HFF-Myc (cell line): ENCODE measurements at regions not wholly inside any gene's neighbourhood (a gene's known extent, or its start where the extent isn't known, plus 50 kb on each side); places are given as distances from the start of the nearest gene placed in this dataset.

Experiments used
- DNase-seq: peaks from one replicate; pipeline ENCODE4 v3.0.0-alpha.2; 2011; ENCODE audit warnings: low read depth; ENCODE audit errors: extremely low read depth
- H3K4me3 ChIP-seq: replicated peaks from 2 replicates; pipeline ENCODE4 v1.5.1; 2011; ENCODE audit warnings: low read depth, mild to moderate bottlenecking, control low read depth, low read length
- TF ChIP-seq, protein P1 (sequence below): IDR thresholded peaks from 2 replicates; pipeline ENCODE4 v1.5.1; 2012; ENCODE audit warnings: mild to moderate bottlenecking, low read depth, low read length, control low read depth; ENCODE audit errors: missing control alignments

DNA sequence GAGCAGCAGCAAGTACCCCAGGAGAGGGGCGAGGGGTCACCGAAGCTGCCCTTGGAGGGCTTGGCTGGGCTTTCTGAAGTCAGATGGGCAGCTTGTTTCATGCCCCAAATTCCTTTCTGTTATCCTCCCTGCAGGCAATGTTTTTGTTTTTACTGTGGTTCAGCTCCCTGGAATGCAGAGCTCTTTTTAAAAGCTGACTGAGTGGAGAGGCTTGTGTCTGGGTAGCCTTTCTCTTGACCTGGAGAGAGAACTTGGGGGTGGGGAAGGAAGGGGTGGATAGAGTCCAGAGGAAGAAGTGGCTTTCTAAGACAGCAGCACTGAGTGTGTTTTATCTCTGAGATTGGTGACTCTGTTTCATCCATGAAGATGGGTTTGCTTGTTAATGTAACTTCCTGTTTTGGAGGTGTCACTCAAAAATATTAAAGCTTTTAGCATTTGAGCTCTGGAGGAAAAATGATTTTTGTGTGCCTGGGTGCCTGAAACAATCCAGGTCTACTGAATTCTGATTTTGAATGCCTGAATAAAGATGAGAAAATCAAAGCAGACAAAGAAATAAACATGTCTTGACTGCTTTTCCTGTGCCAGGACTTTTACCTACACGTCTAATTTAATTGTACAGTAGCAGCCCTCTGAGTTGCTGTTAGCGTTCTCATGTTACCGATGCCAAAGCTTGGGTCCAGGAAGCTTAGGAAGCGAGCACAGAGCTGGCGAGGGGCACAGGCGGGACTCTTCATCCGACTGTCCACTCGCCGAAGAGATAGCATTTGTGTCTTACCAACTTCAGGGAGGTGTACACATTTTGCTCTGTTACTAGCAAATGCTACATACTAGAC, 78.2 kb upstream of the EEF1E1 start:
- no peak overlapping the region for H3K4me3 ChIP-seq
- peak; percentile 24 for DNase-seq
- TF ChIP-seq, protein P1, sequence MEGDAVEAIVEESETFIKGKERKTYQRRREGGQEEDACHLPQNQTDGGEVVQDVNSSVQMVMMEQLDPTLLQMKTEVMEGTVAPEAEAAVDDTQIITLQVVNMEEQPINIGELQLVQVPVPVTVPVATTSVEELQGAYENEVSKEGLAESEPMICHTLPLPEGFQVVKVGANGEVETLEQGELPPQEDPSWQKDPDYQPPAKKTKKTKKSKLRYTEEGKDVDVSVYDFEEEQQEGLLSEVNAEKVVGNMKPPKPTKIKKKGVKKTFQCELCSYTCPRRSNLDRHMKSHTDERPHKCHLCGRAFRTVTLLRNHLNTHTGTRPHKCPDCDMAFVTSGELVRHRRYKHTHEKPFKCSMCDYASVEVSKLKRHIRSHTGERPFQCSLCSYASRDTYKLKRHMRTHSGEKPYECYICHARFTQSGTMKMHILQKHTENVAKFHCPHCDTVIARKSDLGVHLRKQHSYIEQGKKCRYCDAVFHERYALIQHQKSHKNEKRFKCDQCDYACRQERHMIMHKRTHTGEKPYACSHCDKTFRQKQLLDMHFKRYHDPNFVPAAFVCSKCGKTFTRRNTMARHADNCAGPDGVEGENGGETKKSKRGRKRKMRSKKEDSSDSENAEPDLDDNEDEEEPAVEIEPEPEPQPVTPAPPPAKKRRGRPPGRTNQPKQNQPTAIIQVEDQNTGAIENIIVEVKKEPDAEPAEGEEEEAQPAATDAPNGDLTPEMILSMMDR: no peak

DNA sequence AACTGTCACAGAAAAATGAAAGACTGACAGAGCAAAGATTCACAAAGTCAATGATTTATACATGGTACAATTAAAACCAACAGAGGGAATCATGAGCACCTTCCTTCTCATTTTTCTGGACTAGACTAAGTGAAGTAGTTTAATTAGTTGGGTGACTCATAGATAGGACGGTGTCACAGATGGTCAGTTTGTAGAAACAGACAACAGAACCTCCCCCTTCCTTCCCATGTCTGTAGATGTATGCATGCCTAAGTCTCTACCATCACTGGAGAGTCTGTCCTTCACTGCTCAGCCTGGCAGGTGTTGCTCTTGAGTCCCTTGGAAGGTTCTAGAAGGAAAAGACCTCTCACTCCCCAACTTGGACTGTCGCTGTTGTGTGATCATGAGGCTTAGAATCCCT, 75.4 kb upstream of the EEF1E1 start:
- TF ChIP-seq, protein P1: no peak
- no peak for DNase-seq
- H3K4me3 ChIP-seq: no peak overlapping the region

DNA sequence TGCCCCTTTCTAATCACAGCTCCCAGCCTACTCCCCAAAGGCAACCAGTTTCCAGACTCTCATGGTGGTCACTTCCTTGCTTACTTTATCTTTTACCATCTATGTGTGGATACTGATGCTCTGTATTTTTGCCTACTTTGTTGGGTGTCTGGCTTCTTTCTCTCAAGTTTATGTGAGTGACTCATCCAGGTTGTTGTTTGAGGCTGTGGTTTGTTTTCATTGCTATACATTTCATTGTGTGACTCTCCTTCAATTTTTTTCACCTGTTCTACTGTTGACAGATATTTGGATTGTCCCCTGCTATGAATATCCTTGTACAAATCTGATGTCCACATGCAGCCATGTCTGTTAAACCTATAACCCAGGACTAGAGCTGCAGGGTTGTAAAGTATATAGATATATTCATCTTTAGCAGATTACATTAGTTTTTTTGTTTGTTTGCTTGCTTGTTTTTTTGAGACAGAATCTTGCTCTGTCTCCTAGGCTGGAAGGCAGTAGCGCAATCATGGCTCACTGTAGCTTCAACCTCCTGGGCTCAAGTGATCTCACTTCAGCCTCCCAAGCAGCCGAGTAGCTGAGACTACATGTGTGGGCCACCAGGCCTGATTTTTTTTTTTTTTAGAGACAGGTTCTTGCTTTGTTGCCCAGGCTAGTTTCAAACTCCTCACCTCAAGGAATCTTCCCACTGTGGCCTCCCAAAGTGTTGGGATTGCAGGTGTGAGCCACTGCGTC, 72.9 kb upstream of the EEF1E1 start:
- DNase-seq: no peak
- H3K4me3 ChIP-seq: no peak overlapping the region
- TF ChIP-seq, protein P1: no peak

DNA sequence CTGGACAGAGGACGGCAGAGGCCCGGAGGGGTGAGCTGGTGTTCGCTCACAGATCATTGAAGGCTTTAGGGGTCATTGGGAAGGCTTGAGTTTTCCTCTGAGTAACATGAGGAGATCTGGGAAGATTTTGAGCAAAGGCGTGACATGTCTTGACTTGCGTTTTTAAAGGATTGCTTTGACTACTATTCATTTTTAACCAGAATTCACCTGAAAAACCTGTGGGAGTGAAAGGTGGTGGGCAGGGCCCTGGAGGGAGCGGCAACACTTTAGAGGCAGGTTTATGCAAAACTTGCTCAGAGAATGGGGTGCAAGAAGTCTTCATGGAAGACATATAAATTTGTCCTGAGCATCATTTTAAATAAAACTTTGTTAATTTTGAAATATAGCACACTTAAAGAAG, 72.2 kb upstream of the EEF1E1 start:
- H3K4me3 ChIP-seq: no peak overlapping the region
- DNase-seq: no peak
- TF ChIP-seq, protein P1: no peak

DNA sequence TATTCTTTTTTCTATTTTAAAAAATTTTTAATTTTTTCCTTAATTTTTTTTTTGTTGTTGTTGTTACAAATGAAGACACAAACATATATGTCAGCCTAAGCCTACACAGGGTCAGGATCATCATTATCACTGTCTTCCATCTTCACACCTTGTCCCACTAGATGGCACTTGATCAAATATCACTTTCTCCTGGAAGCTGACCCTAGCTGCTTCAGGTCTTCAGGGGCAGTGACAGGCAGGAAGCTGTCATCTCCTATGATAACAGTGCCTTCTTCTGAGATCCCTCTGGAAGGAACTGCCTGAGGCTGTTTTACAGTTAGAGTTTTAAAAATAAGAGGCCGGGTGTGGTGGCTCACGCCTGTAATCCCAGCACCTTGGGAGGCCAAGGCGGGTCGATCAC, 70.2 kb upstream of the EEF1E1 start:
- TF ChIP-seq, protein P1: no peak
- no peak overlapping the region for H3K4me3 ChIP-seq
- DNase-seq: no peak

DNA sequence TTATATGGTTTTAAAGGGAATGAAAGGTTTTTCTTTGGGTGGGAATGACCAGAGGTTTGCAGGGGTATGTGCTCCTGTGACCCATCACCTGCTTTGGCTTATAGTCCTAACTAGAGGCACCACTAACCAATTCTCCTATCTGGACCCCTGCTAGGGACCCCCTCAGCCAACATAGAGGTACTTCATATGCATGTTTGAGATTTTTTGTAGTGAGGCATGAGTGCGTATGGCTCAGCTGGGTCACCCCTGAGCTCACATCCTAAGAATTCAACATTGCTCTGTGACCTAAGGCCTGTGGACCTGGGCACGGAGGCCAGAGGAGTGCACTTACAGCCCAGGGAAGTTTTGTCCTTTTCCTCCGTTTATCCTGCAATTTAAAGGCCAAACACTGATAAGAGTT, 68.4 kb upstream of the EEF1E1 start:
- DNase-seq: no peak
- H3K4me3 ChIP-seq: no peak overlapping the region
- TF ChIP-seq, protein P1: no peak

DNA sequence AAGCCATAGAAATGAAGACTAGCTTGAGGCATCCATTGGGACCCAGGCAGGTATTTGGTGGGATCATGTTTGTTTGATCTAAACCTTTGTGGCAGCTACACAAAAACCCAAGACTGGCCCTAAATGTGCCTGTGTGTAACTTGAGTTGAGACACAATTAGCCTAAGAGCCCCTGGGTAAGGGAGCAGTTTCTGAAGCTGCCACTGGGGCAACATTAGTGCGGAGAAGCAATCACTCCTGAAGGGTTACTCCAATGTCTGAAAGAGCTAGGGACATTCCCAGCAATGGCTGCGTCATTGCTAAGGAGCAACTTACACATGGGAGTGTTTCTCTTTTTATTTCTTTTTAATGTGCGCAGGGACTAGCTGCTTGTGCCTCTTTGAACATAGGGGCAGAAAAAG, 67.9 kb upstream of the EEF1E1 start:
- TF ChIP-seq, protein P1: no peak
- no peak for DNase-seq
- H3K4me3 ChIP-seq: no peak overlapping the region
